ENCODE measurements at regions not wholly inside any gene's neighbourhood (a gene's known extent, or its start where the extent isn't known, plus 50 kb on each side); places are given as distances from the start of the nearest gene placed in this dataset.

GRCh38 chr22:34934261-34934660 is 131.7 kb upstream of the ISX start:
- no peak for DNase-seq

GRCh38 chr22:34943830-34944229 is 122.1 kb upstream of the ISX start:
- peak in 1 of 4 experiments; percentile 2 for DNase-seq

- no peak for DNase-seq
Measured at GRCh38 chr22:34946339-34946985, 119.5 kb upstream of the ISX start.

- DNase-seq = no peak
Measured at GRCh38 chr22:34950489-34950888, 115.5 kb upstream of the ISX start.

- DNase-seq = no peak
Measured at GRCh38 chr22:34951212-34951611, 114.7 kb upstream of the ISX start.

GRCh38 chr22:34960005-34960404 is 106.0 kb upstream of the ISX start:
- no peak for DNase-seq

- DNase-seq = no peak
Measured at GRCh38 chr22:34966980-34967565, 98.9 kb upstream of the ISX start.

- DNase-seq = no peak
Measured at GRCh38 chr22:34969001-34969790, 96.8 kb upstream of the ISX start.

GRCh38 chr22:34971456-34971855 is 94.5 kb upstream of the ISX start:
- no peak for DNase-seq

GRCh38 chr22:34972191-34972897 is 93.6 kb upstream of the ISX start:
- no peak for DNase-seq

GRCh38 chr22:34973016-34973415 is 92.9 kb upstream of the ISX start:
- DNase-seq = no peak

- DNase-seq = no peak
Measured at GRCh38 chr22:34973926-34974325, 92.0 kb upstream of the ISX start.

- DNase-seq = no peak
Measured at GRCh38 chr22:34975721-34976120, 90.2 kb upstream of the ISX start.

GRCh38 chr22:34976474-34976873 is 89.5 kb upstream of the ISX start:
- DNase-seq = no peak

GRCh38 chr22:34976886-34977285 is 89.1 kb upstream of the ISX start:
- DNase-seq = no peak

GRCh38 chr22:34986523-34986922 is 79.4 kb upstream of the ISX start:
- no peak for DNase-seq

- no peak for DNase-seq
Measured at GRCh38 chr22:34992672-34993071, 73.3 kb upstream of the ISX start.

- no peak for DNase-seq
Measured at GRCh38 chr22:34993548-34993947, 72.4 kb upstream of the ISX start.

GRCh38 chr22:34997633-34998299 is 68.2 kb upstream of the ISX start:
- no peak for DNase-seq

GRCh38 chr22:34998921-34999320 is 67.0 kb upstream of the ISX start:
- DNase-seq = no peak

GRCh38 chr22:35008213-35008612 is 57.7 kb upstream of the ISX start:
- no peak for DNase-seq

GRCh38 chr22:35010543-35010942 is 55.4 kb upstream of the ISX start:
- DNase-seq = no peak

GRCh38 chr22:35014812-35015211 is 51.1 kb upstream of the ISX start:
- no peak for DNase-seq

All from suppressor macrophage (primary cell).